K562 (cell line): ENCODE measurements at regions not wholly inside any gene's neighbourhood (a gene's known extent, or its start where the extent isn't known, plus 50 kb on each side); places are given as distances from the start of the nearest gene placed in this dataset.

Experiments used
- ARID1B ChIP-seq: fragments of 450-650 bp; IDR thresholded peaks from 2 replicates; pipeline ENCODE4 v1.6.1; 2016; ENCODE audit warnings: antibody characterized with exemption, mild to moderate bottlenecking, inconsistent platforms
- ASH1L ChIP-seq: fragments of 450-650 bp; IDR thresholded peaks from 2 replicates; pipeline ENCODE4 v1.6.1; 2018; ENCODE audit warnings: borderline replicate concordance, mild to moderate bottlenecking, low read depth; ENCODE audit not compliant: partially characterized antibody
- COPS2 ChIP-seq: fragments of 450-650 bp; conservative IDR thresholded peaks from 2 replicates; pipeline ENCODE4 v1.6.1; 2016; ENCODE audit warnings: mild to moderate bottlenecking, moderate library complexity
- CSDE1 ChIP-seq, 2 experiments: fragments of 450-650 bp; IDR thresholded peaks; 2 replicates each; pipeline ENCODE4 v1.6.1; 2016; ENCODE audit warnings: mild to moderate bottlenecking in 1 of 2
- DMBX1 ChIP-seq: fragments of 250-450 bp; sonication (Bioruptor Pico); IDR thresholded peaks from 2 replicates; pipeline ENCODE4 v1.8.0; 2022; ENCODE audit warnings: inconsistent platforms, mild to moderate bottlenecking, moderate library complexity, borderline replicate concordance
- FOSL1 ChIP-seq: fragments of 200-800 bp; sonication (Bioruptor generic); conservative IDR thresholded peaks from 2 replicates; pipeline ENCODE4 v1.6.1; 2016; ENCODE audit warnings: missing genetic modification characterization, missing compliant biosample characterization
- HNRNPL ChIP-seq: fragments of 200-400 bp; formaldehyde crosslinking; IDR thresholded peaks from 2 replicates; pipeline ENCODE4 v1.6.1; 2017; ENCODE audit warnings: low read depth, mild to moderate bottlenecking, low read length
- HSF4 ChIP-seq: fragments of 250-450 bp; sonication (Bioruptor Pico); IDR thresholded peaks from 2 replicates; pipeline ENCODE4 v2.1.2; 2022; ENCODE audit warnings: mild to moderate bottlenecking, moderate library complexity, borderline replicate concordance
- KLF16 ChIP-seq: IDR thresholded peaks from 2 replicates; pipeline ENCODE4 v1.6.1; 2016; ENCODE audit warnings: antibody characterized with exemption
- MED1 ChIP-seq: sonication (generic); formaldehyde crosslinking; IDR thresholded peaks from 2 replicates; pipeline ENCODE4 v1.8.1; 2023; ENCODE audit warnings: missing genetic modification reagents, borderline replicate concordance
- MEF2D ChIP-seq: conservative IDR thresholded peaks from 2 replicates; pipeline ENCODE4 v1.6.1; 2016; ENCODE audit warnings: low read depth, missing genetic modification characterization, missing compliant biosample characterization
- NCOR1 ChIP-seq: fragments of 450-650 bp; IDR thresholded peaks from 2 replicates; pipeline ENCODE4 v1.6.1; 2016; ENCODE audit warnings: mild to moderate bottlenecking, moderate library complexity
- SUPT5H ChIP-seq: fragments of 450-650 bp; IDR thresholded peaks from 2 replicates; pipeline ENCODE4 v1.6.1; 2016
- TCF7 ChIP-seq: sonication (generic); IDR thresholded peaks from 2 replicates; pipeline ENCODE4 v1.6.1; 2016; ENCODE audit warnings: antibody characterized with exemption, borderline replicate concordance
- TGIF2 ChIP-seq: sonication (generic); formaldehyde crosslinking; IDR thresholded peaks from 2 replicates; pipeline ENCODE4 v1.8.1; 2022; ENCODE audit warnings: mild to moderate bottlenecking, missing genetic modification reagents, moderate library complexity
- ZFX ChIP-seq: sonication (generic); formaldehyde crosslinking; IDR thresholded peaks from 2 replicates; pipeline ENCODE4 v1.8.0; 2022; ENCODE audit warnings: mild to moderate bottlenecking, missing genetic modification reagents, moderate library complexity
- ZNF121 ChIP-seq: sonication (generic); formaldehyde crosslinking; conservative IDR thresholded peaks from 2 replicates; pipeline ENCODE4 v1.8.0; 2022; ENCODE audit warnings: missing genetic modification reagents
- ZNF232 ChIP-seq: sonication (generic); formaldehyde crosslinking; IDR thresholded peaks from 2 replicates; pipeline ENCODE4 v1.8.0; 2022; ENCODE audit warnings: mild to moderate bottlenecking, missing genetic modification reagents
- ZNF551 ChIP-seq: fragments of 250-450 bp; sonication (Bioruptor Pico); IDR thresholded peaks from 2 replicates; pipeline ENCODE4 v1.5.0; 2021; ENCODE audit warnings: mild to moderate bottlenecking, moderate library complexity
- ZNF699 ChIP-seq: fragments of 250-450 bp; sonication (Bioruptor Pico); IDR thresholded peaks from 2 replicates; pipeline ENCODE4 v1.8.0; 2021; ENCODE audit warnings: mild to moderate bottlenecking, moderate library complexity; ENCODE audit not compliant: insufficient replicate concordance
- TF ChIP-seq, protein P1 (sequence below), 2 experiments: fragments of 150-350 bp in 1 of 2; IDR thresholded peaks; 2 replicates each; pipeline ENCODE4 v1.6.1; 2012 to 2016; ENCODE audit warnings: low read depth in 2 of 2, low read length in 2 of 2, mild to moderate bottlenecking in 1 of 2, moderate library complexity in 1 of 2
- TF ChIP-seq, protein P2 (sequence below), 2 experiments: fragments of 450-650 bp in 1 of 2; sonication (generic) in 1 of 2; formaldehyde crosslinking; conservative IDR thresholded peaks; 2 replicates each; pipeline versions ENCODE4 v1.4.0 to v1.8.1; 2020 to 2022; ENCODE audit warnings: mild to moderate bottlenecking in 1 of 2, missing genetic modification reagents in 1 of 2
- TF ChIP-seq, protein P3 (sequence below): fragments of 250-450 bp; sonication (Bioruptor Pico); IDR thresholded peaks from 2 replicates; pipeline ENCODE4 v1.4.0; 2020; ENCODE audit warnings: mild to moderate bottlenecking, moderate library complexity
- TF ChIP-seq, protein P4 (sequence below): fragments of 250-450 bp; sonication (Bioruptor Pico); IDR thresholded peaks from 2 replicates; pipeline ENCODE4 v1.6.1; 2021; ENCODE audit warnings: mild to moderate bottlenecking

DNA sequence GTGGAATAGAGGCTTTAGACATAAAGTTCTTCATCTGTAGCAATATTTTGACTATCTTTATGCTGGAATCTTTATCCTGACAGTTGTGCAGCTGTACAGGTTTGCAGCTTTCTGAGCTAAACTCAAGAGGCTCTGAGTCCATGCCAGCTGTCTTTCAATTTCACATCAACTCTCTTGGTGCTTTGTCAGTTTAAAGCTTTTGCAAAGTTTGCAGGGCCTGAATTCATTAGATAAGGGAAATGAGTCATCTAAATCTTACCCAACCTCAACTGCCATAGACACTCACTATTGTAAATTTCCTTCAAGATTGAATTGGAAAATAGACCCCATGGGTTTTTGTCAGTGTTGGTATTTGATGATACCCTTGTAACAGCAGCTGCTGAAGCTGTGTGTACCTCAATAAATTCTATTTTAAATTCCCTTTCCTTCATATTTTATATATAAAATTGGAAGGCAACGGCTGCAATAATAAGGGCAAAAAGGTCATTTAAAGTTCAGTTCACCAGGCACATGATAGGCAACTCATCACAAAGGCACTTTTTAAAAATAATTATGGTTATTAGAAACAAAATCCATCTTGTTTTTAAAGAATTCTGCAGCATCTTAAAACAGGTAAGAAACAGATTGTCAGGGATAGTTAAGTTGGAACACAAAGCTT lies 169.9 kb upstream of the SLC39A10 start (continued):
- no peak for TF ChIP-seq DMBX1 (CRISPR knock-in tag)
- TF ChIP-seq TGIF2 (CRISPR knock-in tag) = no peak
- TF ChIP-seq CSDE1 (IDR thresholded peaks at IDR 0.05) = no peak
- TF ChIP-seq, protein P1, sequence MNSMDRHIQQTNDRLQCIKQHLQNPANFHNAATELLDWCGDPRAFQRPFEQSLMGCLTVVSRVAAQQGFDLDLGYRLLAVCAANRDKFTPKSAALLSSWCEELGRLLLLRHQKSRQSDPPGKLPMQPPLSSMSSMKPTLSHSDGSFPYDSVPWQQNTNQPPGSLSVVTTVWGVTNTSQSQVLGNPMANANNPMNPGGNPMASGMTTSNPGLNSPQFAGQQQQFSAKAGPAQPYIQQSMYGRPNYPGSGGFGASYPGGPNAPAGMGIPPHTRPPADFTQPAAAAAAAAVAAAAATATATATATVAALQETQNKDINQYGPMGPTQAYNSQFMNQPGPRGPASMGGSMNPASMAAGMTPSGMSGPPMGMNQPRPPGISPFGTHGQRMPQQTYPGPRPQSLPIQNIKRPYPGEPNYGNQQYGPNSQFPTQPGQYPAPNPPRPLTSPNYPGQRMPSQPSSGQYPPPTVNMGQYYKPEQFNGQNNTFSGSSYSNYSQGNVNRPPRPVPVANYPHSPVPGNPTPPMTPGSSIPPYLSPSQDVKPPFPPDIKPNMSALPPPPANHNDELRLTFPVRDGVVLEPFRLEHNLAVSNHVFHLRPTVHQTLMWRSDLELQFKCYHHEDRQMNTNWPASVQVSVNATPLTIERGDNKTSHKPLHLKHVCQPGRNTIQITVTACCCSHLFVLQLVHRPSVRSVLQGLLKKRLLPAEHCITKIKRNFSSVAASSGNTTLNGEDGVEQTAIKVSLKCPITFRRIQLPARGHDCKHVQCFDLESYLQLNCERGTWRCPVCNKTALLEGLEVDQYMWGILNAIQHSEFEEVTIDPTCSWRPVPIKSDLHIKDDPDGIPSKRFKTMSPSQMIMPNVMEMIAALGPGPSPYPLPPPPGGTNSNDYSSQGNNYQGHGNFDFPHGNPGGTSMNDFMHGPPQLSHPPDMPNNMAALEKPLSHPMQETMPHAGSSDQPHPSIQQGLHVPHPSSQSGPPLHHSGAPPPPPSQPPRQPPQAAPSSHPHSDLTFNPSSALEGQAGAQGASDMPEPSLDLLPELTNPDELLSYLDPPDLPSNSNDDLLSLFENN (IDR thresholded peaks at IDR 0.05; ENCODE audit: low read depth in 2 of 2, low read length in 2 of 2) = peak in 1 of 2 experiments; percentile 86; a peak in 2 of 4 replicates
- no peak for TF ChIP-seq MED1 (CRISPR knock-in tag)
- TF ChIP-seq ARID1B = peak; percentile 97
- no peak for TF ChIP-seq ZNF551 (CRISPR knock-in tag)
- TF ChIP-seq, protein P2, sequence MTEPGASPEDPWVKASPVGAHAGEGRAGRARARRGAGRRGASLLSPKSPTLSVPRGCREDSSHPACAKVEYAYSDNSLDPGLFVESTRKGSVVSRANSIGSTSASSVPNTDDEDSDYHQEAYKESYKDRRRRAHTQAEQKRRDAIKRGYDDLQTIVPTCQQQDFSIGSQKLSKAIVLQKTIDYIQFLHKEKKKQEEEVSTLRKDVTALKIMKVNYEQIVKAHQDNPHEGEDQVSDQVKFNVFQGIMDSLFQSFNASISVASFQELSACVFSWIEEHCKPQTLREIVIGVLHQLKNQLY (CRISPR knock-in tag; conservative IDR thresholded peaks at IDR 0.05) = no peak
- no peak for TF ChIP-seq ZFX (CRISPR knock-in tag)
- TF ChIP-seq ASH1L = no peak
- TF ChIP-seq ZNF699 (CRISPR knock-in tag) = no peak
- TF ChIP-seq KLF16 = peak; percentile 78
- TF ChIP-seq FOSL1 (tag) = peak; percentile 98
- TF ChIP-seq COPS2 = no peak
- TF ChIP-seq, protein P3, sequence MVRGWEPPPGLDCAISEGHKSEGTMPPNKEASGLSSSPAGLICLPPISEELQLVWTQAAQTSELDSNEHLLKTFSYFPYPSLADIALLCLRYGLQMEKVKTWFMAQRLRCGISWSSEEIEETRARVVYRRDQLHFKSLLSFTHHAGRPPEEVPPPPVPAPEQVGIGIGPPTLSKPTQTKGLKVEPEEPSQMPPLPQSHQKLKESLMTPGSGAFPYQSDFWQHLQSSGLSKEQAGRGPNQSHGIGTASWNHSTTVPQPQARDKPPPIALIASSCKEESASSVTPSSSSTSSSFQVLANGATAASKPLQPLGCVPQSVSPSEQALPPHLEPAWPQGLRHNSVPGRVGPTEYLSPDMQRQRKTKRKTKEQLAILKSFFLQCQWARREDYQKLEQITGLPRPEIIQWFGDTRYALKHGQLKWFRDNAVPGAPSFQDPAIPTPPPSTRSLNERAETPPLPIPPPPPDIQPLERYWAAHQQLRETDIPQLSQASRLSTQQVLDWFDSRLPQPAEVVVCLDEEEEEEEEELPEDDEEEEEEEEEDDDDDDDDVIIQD (CRISPR knock-in tag) = no peak
- TF ChIP-seq SUPT5H = no peak
- TF ChIP-seq TCF7 = no peak
- no peak for TF ChIP-seq HNRNPL
- TF ChIP-seq HSF4 (CRISPR knock-in tag) = no peak
- peak; percentile 85 for TF ChIP-seq NCOR1
- no peak for TF ChIP-seq ZNF121 (CRISPR knock-in tag)
- TF ChIP-seq, protein P4, sequence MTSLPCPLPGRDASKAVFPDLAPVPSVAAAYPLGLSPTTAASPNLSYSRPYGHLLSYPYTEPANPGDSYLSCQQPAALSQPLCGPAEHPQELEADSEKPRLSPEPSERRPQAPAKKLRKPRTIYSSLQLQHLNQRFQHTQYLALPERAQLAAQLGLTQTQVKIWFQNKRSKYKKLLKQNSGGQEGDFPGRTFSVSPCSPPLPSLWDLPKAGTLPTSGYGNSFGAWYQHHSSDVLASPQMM (CRISPR knock-in tag) = no peak
- no peak for TF ChIP-seq MEF2D (tag)
- TF ChIP-seq ZNF232 (CRISPR knock-in tag) = no peak
